DOHH2 (cell line): ENCODE measurements at regions not wholly inside any gene's neighbourhood (a gene's known extent, or its start where the extent isn't known, plus 50 kb on each side); places are given as distances from the start of the nearest gene placed in this dataset.

Experiments
- EZH2phosphoT487 ChIP-seq: fragments of 200-600 bp; sonication (generic); IDR thresholded peaks from 2 replicates; pipeline ENCODE4 v1.6.1; 2017; ENCODE audit warnings: borderline replicate concordance, mild to moderate bottlenecking, antibody characterized with exemption, low read length, moderate library complexity, mixed read lengths
- TF ChIP-seq, protein P1 (sequence below): fragments of 200-600 bp; sonication (generic); IDR thresholded peaks from one replicate; pipeline ENCODE4 v1.5.1; 2014; ENCODE audit warnings: antibody characterized with exemption, mild to moderate bottlenecking, low read depth, low read length; ENCODE audit not compliant: poor library complexity, severe bottlenecking

GRCh38 chr9:85298499-85298898 is 443.3 kb downstream of the AGTPBP1 start:
- TF ChIP-seq, protein P1, sequence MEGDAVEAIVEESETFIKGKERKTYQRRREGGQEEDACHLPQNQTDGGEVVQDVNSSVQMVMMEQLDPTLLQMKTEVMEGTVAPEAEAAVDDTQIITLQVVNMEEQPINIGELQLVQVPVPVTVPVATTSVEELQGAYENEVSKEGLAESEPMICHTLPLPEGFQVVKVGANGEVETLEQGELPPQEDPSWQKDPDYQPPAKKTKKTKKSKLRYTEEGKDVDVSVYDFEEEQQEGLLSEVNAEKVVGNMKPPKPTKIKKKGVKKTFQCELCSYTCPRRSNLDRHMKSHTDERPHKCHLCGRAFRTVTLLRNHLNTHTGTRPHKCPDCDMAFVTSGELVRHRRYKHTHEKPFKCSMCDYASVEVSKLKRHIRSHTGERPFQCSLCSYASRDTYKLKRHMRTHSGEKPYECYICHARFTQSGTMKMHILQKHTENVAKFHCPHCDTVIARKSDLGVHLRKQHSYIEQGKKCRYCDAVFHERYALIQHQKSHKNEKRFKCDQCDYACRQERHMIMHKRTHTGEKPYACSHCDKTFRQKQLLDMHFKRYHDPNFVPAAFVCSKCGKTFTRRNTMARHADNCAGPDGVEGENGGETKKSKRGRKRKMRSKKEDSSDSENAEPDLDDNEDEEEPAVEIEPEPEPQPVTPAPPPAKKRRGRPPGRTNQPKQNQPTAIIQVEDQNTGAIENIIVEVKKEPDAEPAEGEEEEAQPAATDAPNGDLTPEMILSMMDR, result no peak
- TF ChIP-seq EZH2phosphoT487, result no peak
